Neuron (in vitro differentiated cells): ENCODE measurements at regions not wholly inside any gene's neighbourhood (a gene's known extent, or its start where the extent isn't known, plus 50 kb on each side); places are given as distances from the start of the nearest gene placed in this dataset.

Experiments
- H2AFZ ChIP-seq: one replicate; pipeline ENCODE4 v1.6.1; 2013; ENCODE audit warnings: low read depth, mild to moderate bottlenecking, inconsistent platforms, low read length, moderate library complexity
- H3K27me3 ChIP-seq: one replicate; pipeline ENCODE4 v1.6.1; 2013; ENCODE audit warnings: low read length; ENCODE audit not compliant: insufficient read depth
- H3K36me3 ChIP-seq: one replicate; pipeline ENCODE4 v1.6.1; 2013; ENCODE audit warnings: low read length; ENCODE audit not compliant: insufficient read depth
- H3K4me1 ChIP-seq: one replicate; pipeline ENCODE4 v1.6.1; 2013; ENCODE audit warnings: low read length; ENCODE audit not compliant: insufficient read depth
- H3K4me3 ChIP-seq: 2 replicates; pipeline ENCODE4 v1.5.1; 2013; ENCODE audit warnings: mild to moderate bottlenecking, low read length, moderate library complexity
- H3K9me3 ChIP-seq: one replicate; pipeline ENCODE4 v1.6.1; 2013; ENCODE audit warnings: low read length

- Histone ChIP-seq H3K27me3 (no peaks in the 10 kb centered on the region), H3K9me3 (no peaks in the 10 kb centered on the region), H3K36me3 (no peaks in the 10 kb centered on the region), H2AFZ (no peak overlapping the region), H3K4me1 (no peaks in the 10 kb centered on the region), H3K4me3 (no peak overlapping the region)
These were observed 53.2 kb upstream of the NR3C2 start for GRCh38 chr4:148495463-148495862.
